ENCODE measurements at regions not wholly inside any gene's neighbourhood (a gene's known extent, or its start where the extent isn't known, plus 50 kb on each side); places are given as distances from the start of the nearest gene placed in this dataset.

DNA sequence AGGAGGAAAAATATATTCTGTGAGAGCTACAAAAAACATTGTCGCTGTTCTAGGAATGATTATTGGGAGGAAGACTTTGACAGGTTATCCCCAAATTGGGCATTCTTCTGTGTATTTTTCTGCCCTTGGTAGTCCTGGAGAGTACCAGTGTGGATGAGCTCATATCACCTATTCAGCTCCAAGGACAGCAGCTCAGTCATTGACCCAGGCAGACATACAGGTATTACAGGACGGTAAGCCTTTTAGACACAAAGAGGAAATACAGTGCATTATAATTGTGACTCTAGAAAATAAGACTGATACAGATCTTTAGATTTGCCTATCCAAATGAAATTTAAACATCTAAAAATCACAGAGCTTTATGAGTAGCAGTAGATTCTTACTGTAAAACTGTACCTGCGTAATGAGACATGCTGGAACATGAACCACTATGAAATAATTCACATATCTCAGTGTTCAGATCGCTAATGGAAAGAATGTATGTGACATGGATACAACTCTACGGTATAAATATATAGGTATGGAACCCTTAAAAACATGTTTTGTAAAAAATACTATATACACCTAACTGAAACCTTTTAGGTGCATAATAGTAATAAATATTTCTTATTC is 56.0 kb downstream of the PLK2 start:
- no peak for DNase-seq

DNA sequence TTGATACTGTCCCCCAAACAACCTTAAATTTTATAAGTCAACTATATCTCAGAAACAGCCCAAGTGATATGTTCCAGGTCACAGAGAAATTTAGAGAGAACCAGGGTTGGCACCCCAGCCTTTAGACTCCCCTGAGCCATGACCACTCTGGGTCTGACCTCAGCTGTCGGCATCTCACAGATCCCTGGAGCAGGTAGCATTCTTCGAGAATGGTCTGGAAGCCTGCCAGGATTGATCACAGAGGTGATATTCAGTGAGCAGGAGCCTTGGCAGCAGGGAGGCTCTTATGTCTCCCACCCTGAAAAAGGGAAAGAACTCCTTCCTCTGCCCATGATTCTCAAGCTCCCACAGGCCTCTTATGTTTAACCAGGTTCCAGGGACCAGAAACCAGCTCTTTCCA is 58.2 kb downstream of the PLK2 start:
- no peak for DNase-seq

DNA sequence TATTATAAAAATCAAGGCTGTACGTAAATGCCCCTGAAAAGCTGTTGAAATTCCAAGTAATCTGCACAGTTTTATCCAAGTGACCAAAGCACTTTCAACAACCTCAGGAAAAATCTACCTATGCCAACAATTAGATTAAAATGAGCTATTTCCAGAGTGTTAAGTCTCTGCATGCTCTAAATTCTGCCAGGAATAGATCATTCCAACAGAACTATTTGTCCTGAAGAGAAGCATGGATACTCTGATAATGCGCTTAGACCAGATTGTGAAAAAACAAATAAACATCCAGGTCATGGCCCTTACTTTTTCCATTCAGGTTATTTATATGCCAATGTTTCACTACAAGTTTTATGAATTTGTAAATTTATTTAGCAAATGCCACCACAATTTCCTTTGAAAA is 59.1 kb downstream of the PLK2 start:
- no peak for DNase-seq

DNA sequence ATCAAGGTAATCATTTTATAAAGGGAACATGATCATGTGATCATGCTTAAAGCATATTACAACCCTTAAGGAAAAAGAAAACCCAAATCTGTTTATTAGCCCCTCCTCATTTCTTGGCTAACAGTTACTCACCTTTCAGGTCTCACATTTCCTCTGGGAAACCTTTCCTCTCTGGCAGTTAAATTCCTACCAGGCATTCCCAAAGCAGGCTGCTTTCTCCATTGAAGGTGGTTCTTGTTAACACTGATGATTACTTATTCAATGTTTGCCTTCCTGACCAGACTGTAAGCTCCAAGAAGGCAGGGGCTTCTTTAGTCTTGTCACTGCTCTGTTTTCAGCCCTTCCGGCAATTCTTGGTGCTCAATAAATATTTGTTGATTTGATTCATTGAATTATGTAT is 59.9 kb downstream of the PLK2 start:
- DNase-seq: no peak

DNA sequence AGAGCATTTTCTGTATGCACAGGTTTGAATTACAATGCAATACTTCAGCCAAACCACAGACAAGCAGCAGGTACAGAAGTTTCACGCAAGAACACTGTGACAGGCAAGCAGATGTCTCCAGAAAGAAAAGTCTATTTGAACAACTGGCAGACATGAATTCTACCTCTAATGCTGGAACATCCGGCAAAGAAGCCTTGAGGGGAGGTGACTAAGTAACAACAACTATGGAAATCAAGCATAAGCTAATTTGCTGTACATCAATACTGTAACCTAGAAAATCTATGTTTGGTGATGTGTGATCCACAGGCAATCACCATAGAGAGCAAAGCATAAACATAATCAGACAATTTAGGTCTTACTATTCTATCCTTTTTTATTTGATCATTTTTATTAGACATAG is 65.5 kb downstream of the PLK2 start:
- no peak for DNase-seq

DNA sequence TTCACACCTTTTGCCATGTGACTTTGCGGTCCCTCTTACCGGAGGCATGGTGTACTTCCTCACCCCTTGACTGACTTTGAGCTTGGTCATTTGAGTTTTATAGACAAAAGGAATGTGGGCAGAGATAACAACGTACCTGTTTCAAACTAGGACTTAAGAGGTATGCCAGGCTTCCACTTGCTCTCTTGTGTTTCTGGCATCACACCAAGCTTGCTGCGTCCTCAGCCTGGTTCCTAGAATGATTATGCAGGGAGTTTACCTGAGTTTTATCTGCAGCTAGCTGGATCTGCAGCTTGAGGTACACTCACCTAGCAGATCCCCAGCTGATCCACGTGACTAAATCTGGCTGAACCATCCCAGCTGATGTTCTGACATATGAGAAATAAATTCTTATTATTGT is 66.2 kb downstream of the PLK2 start:
- DNase-seq: no peak

DNA sequence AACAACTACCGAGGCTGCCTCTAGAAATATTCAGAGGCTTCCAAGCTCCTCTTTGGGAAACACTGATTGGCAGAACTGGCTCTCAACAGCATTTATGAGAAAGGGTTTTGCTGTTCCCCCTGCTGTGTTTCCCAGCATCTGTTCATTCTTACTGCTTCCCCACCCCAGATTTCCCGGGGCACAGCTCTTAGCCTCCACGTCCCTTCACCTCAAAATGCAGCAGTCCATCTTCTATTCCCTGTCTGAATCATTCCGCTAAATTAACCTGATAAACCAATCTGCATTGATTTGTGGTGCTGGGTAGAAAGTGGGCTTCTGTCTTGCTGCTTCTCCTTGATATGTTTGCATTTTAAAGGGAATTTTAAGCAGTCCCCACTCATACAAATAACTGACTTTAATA is 67.4 kb downstream of the PLK2 start:
- no peak for DNase-seq

DNA sequence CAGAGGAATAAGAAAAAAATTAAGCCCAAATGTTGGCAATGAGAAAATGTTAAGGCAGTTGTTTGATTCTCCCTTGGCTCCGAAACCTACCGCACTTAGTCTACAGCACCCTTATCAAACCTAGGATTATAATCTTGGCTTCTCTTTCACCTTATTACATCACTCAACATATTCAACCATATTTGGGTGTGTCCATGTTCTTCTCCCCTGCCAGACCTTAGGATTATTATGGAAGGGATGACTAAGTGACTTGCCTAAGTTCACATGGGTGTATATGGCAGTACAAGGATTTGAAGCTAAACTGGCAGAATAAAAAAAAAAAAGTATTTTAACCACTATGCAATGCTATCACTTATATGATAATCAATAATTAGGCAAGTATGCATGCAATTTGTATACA is 76.4 kb downstream of the PLK2 start:
- DNase-seq: no peak

DNA sequence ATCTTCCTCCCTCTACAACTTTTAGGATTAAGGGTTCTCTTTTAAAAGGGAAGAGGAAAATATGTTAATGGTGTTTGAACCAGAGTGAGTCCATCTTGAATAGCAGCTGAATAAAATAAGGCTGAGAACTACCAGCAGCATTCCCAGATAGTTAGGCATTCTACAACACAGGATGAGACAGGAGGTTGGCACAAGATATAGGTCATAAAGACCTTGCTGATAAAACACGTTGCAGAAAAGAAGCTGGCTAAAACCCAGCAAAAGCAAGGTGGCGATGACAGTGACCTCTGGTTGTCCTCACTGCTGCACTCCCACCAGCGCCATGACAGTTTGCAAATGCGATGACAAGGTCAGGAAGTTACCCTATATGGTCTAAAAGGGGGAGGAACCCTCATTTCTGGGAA is 77.8 kb downstream of the PLK2 start:
- no peak for DNase-seq

DNA sequence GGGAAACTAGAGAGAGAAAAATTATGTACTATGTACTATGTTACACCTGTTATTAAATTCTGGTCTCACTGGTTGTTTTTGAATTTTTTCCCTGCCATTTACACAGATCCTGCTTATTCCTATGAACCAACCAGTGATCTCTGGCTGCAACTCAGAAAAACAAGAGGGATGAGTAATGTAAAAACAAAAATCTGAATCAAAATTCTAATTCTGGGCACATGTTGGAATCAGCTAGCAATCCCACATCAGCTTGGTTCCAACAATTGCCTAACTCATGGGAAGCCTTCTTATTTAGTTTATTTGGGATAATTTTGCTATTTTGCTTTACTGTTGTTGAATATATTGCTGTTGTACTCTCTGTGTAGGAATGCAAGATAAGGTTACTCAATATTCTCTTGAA is 78.3 kb downstream of the PLK2 start:
- DNase-seq: no peak

DNA sequence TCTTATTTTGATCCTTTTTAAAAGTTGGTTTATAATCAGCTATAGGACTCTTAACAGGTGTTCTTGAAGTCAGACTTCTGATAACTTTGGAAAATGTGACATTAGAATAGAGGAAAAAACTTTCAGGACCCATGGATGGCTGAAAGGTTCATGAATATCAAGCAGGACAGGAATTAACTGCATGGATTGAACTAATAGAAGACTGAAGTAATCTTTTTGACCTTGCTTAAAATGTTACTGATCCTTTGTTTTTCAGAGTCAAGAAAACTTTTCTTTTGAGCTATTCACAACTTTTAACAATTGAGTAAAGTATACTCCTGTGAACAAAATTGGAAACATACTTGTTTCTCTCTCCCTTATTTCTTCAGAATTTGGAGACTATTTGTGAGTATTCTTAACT is 79.2 kb downstream of the PLK2 start:
- no peak for DNase-seq

DNA sequence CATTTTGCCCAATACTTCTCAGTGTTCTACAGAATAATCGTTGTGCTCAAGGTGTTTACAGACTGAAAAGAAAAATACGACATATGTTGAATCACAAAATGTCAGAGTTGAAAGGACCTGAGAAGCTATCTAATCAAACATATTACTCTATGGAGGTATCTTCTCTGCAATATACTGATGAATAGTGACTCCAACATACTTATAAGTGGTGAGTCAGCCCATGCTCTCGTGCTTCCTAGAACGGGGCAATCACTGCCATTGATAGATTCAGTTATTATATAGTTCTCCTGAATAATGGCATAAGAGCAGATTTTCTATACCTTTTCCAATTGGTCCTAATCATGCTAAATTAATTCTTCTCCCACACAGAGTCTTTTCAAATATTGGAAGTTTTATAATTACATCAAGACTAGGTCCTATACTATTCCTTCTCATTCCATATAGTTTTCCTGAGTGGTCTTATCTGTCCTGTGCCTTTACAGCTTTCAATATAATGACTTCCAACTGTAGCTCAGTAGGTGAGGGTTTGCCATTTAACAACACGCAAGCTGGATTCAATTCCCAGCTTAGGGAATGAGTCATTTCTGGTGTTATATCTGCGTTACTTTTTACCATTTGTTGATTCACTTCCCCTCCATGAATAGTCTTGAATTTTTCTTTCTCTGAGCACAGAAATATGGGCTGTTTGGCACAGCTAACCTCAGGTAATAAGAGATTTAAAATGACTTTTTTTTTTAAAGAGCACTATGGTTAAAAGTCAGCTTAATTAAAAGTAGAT is 81.1 kb downstream of the PLK2 start:
- no peak for DNase-seq

DNA sequence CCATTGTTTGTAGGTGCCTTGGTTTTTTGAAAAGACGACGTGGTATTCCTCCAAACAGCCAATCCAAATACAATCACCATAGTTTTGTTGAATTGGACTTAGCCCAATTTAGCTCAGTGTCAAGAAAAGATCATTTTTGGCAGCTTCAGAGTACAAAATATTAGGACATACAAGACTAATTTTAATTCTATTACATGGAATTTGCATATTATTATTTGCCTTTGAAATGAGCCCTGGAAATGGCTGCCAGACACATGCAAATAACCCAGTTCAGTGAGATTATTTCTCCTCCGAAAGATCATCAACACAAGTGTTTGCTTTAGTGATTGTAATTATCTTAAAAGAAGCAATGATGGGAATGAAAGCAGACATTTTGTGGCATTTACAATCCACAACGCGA is 89.3 kb downstream of the PLK2 start:
- DNase-seq: no peak

DNA sequence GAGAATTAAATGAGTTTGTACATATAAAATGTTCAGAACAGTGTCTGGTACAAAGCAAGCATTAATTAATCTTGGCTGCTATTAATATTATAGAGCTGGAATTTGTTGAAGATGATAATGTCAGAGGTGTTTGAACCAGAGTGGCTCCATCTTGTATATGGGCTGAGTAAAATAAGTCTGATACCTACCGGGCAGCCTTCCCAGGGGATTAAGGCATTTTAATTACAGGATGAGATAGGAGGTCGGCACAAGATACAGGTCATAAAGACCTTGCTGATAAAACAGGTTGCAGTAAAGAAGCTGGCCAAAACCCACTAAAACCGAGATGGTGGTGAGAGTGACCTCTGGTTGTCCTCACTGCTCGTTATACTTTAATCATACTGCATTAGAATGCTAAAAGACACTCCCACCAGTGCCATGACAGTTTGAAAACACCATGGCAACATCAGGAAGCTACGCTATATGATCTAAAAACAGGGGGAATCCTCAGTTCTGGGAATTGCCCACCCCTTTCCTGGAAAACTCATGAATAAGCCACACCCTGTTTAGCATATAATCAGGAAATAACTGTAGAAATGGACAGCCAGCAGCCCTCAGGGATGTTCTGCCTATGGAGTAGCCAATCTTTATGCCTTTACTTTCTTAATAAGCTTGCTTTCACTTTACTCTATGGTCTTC is 90.2 kb downstream of the PLK2 start:
- no peak for DNase-seq

DNA sequence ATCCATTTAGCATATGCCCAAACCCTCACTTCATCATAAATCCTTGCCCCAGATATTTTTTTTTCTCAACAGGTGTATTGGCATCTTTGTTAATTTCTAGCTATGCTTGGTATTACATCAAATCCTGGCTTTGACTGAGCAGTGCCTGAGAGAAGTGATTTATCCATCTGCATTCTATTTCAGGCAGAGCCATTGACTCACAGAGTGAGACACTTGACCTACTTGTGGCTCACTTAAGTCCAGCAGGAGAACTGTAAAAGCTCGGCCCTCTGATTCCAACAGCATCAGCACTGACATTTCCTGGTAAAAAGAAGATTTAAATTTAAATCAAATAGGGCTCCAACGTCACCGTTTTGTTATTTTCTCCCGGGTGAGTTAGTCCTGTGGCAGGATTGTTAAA is 93.4 kb downstream of the PLK2 start:
- no peak for DNase-seq

DNA sequence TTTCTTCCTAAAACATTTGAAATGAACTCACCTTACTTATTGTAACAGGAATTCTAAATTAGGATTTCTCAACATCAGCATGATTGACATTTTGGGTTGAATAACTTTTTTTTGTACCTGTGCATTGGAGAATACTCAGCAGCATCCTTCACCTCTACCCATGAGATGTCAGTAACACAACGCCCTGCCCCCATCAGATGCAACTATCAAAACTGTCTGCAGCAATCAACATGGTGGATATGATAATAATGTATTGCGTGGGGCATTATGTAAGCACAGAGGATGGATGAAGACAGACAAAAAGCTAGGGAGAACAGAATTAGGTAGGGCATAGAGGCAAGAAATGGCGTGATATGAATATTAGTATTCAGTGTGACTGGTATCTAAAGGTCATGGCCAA is 94.1 kb downstream of the PLK2 start:
- DNase-seq: no peak

DNA sequence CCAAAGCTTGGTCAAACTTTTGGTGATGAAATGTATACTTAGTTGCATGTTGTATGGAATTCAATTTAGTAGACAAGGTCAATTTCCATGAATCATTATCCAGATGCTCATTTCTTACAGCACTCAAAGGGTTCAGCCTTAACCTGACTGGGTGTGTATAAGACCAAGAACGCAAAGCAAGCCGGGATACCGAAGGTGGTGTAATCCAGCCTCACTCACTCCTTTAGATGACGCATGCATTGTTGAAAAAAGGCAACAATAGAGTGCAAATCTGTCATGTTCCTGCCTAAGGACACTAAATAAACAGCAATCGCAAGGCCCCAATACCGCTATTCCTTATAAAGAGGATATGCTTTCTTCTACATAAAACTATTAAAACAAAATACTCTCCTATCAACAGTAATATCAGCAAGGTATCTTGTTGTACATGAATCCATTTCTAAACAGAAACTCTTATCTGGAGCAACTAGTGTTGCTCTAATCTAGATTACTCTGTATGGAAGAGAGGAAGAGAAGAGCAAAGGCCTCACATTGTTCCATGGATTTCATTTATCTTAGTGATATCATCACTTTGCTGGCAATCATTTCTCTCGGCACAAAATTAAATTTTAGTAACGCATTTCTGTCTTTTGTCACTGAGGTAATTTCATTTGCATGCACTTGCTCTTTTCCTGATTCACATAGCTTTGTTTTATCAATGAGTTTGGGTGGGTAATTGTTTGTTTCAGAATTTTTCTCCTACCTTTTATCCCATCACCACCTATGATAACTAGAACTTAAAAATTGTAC is 96.2 kb downstream of the PLK2 start:
- DNase-seq: no peak

DNA sequence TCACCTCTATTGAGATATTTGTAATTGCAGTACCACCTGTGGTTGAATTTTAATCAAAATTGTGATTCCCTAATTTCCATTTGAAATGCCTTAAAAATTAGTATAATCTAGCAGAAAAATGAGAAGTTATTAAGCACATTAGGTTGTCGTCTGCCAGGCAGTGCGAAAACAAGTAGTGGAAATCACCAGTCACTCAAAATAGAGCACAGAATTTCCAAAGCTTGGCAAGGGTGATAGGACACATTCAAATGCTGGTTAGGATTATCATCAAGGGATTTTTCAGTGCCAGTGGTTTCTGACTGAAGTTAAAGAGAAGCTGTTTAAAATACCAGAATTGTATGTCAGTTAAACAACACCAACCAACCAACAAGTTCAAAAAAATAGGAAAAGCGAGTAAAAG is 97.8 kb downstream of the PLK2 start:
- DNase-seq: no peak

DNA sequence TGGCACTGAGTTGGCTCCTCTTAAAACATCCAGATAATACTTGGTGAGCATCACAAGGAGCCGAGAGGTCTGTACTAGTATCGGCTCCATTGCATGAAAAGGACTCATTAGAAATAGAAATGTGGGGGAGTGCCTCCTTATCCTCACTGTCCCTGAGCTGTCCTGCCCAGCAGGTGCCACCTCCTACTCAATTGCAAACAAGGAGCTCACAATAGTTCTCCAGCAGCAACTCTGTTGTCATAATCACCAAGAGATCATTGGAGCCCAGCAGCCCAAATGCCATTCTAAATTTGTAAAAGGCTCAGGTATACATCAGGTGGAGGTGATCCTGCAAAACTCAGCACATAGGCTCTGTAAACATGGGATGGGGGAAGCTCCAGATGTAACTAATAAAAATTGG is 99.1 kb downstream of the PLK2 start:
- no peak for DNase-seq

DNA sequence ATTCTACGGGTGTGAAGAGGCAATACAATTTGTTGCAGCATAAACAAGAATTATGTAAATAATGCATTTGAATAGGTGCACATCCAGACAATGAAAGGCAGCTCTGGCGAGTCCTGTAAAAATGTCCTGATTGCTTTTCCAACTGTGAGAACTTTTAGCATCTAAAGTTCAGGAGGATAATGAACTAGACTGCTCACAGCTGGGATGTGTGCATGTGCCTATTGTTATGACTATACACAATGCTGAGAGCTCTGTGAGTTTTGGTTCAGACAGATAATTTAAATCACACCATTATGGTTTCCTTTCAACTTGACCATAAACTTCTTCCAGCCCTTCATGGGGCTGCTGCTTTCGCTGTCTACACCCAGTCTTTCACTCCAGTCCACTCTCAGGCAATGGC is 99.9 kb downstream of the PLK2 start:
- DNase-seq: no peak

DNA sequence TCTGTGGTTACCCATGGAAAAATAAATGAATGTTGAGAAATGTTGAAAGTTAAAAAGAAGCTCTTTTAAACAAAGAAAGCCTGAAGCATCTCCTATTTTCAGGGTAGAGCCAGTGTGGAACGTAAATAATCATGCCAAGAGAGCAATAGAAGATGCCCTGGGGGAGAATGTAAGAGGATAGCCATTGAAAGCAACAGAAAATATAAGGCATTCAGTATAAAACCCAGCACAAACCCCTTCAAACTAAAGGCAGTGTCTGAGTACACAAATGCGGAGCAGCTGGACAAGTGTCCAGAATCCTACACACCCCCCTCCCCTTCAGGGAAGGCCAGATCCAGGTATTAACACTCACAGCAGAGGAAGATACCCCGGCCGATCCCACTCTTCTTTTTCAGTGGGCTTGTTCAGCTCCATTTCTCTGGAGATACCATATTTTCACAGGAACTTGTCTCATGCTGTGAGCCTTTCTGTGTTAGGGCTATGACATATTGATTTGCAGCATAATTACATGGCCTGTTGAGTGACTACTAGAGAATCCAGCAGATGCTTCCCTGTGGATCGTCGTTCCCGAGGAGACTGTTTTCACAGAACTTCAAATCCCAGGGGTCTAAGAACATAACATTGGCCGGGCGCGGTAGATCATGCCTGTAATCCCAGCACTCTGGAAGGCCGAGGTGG is 101.2 kb downstream of the PLK2 start:
- no peak for DNase-seq

DNA sequence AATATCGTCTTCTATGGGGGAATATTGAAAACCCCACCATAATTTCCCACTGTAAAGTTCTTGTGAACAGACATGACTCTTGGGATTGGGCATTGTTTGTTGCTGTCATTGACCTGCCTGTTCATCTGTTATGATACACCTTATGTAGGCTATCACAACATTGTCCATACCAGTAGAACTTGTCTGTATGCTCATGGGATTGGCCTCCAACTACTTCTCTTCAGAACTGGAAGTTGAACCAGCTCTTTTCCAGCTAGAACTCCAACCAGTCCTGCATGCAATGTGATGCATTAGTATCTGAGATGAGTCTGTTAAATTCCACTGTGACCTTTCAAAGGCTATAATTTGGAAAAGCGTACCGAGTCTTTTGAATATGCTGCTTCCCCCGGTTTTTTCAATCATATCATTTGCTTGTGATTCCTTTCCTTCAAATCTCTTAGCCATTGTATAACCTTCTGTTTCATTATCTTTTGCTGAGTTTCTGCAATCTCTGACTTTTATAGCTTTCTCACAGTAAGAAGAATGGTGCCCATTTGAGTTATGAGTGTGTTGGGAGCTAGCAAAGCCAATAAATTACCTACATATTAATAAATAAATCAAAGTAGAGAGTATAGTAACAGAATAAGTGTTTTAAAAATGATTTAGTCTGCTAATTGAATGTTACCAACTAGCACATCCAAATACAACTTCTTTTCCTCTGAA is 101.9 kb downstream of the PLK2 start:
- no peak for DNase-seq
